HCT116 (cell line): ENCODE measurements at regions not wholly inside any gene's neighbourhood (a gene's known extent, or its start where the extent isn't known, plus 50 kb on each side); places are given as distances from the start of the nearest gene placed in this dataset.

Source experiments
- ATAC-seq: fragments of 200-7000 bp; cut with Tn5 transposase; 2 replicates; pipeline ENCODE4 v1.9.1; 2020; ENCODE audit warnings: mild to moderate bottlenecking, moderate library complexity
- BruUV-seq: library from RNA; stranded (reverse); fragments of 400-500 nt; replicated peaks from 2 replicates; lab custom pipeline; 2021; lab: Mats Ljungman, UMichigan
- CTCF ChIA-PET: fragments of 300-600 bp; sonication (Branson Sonifier 250); formaldehyde crosslinking; loops from one replicate; lab custom pipeline; 2021; ENCODE audit warnings: antibody characterized with exemption; lab: Charles Lee
- POLR2A ChIA-PET: fragments of 300-600, 350-600 bp; sonication (Branson Sonifier 250); formaldehyde crosslinking; loops from one replicate; lab custom pipeline; 2021; ENCODE audit warnings: antibody characterized with exemption; lab: Charles Lee
- RAD21 ChIA-PET, 2 experiments: fragments of 300-600 bp; sonication (Branson Sonifier 250); formaldehyde crosslinking; loops; one replicate each; lab custom pipeline; 2023; ENCODE audit warnings: low total read pairs in 2 of 2; ENCODE audit not compliant: uncharacterized antibody in 2 of 2, unreplicated experiment in 2 of 2, low non-redundant PET in 1 of 2; lab: Charles Lee
- DNase-seq: peaks from one replicate; pipeline ENCODE4 v3.0.0-alpha.2; 2010; ENCODE audit warnings: low read depth, low spot score
- H2AFZ ChIP-seq: fragments of 200-600 bp; shearing (Covaris generic), sonication (generic); 2 replicates; pipeline ENCODE4 v1.6.1; 2017; ENCODE audit warnings: low read depth, mixed run types, mixed read lengths, antibody characterized with exemption, low read length; ENCODE audit not compliant: poor library complexity, severe bottlenecking
- H3K27ac ChIP-seq: 2 replicates; pipeline ENCODE4 v1.5.1; 2012; ENCODE audit warnings: low read depth, low read length
- H3K27me3 ChIP-seq: fragments of 200-600 bp; sonication (generic); 2 replicates; pipeline ENCODE4 v1.6.1; 2016; ENCODE audit warnings: mixed run types, low read length, mixed read lengths; ENCODE audit not compliant: insufficient read depth
- H3K36me3 ChIP-seq, 2 experiments: fragments of 200-500 bp in 1 of 2; fragments of 200-600 bp in 1 of 2; sonication (Bioruptor generic) in 1 of 2; sonication (generic) in 1 of 2; 2 replicates each; pipeline versions ENCODE4 v1.5.1 to v1.6.1; 2014 to 2016; ENCODE audit warnings: low read length in 2 of 2, inconsistent platforms in 1 of 2, mixed read lengths in 1 of 2, mixed run types in 1 of 2; ENCODE audit not compliant: insufficient read depth in 2 of 2, control insufficient read depth in 1 of 2
- H3K4me1 ChIP-seq, 2 experiments: fragments of 200-600 bp in 1 of 2; sonication (generic) in 1 of 2; 2 replicates each; pipeline versions ENCODE4 v1.5.1 to v1.6.1; 2012 to 2017; ENCODE audit warnings: low read length in 2 of 2, inconsistent platforms in 1 of 2, mild to moderate bottlenecking in 1 of 2, mixed read lengths in 1 of 2, mixed run types in 1 of 2, moderate library complexity in 1 of 2; ENCODE audit not compliant: insufficient read depth in 2 of 2, control insufficient read depth in 1 of 2
- H3K4me2 ChIP-seq: fragments of 200-600 bp; sonication (generic); 2 replicates; pipeline ENCODE4 v1.6.1; 2017; ENCODE audit warnings: mixed run types, low read length, mixed read lengths
- H3K4me3 ChIP-seq, 2 experiments: fragments of 200-600 bp in 1 of 2; sonication (generic) in 1 of 2; replicated peaks in 1 of 2; 2 replicates each; pipeline ENCODE4 v1.5.1; 2011 to 2016; ENCODE audit warnings: low read length in 2 of 2, control low read depth in 1 of 2, low read depth in 1 of 2, mild to moderate bottlenecking in 1 of 2, mixed read lengths in 1 of 2, mixed run types in 1 of 2
- H3K79me2 ChIP-seq: fragments of 200-600 bp; sonication (generic); 2 replicates; pipeline ENCODE4 v1.6.1; 2017; ENCODE audit warnings: mild to moderate bottlenecking, mixed run types, low read length, moderate library complexity, mixed read lengths; ENCODE audit not compliant: insufficient read depth
- H3K9ac ChIP-seq: fragments of 200-600 bp; sonication (generic); 2 replicates; pipeline ENCODE4 v1.6.1; 2016; ENCODE audit warnings: low read length, mixed read lengths
- H3K9me2 ChIP-seq: fragments of 200-600 bp; sonication (generic), shearing (Covaris generic); 2 replicates; pipeline ENCODE4 v1.6.1; 2017; ENCODE audit warnings: mixed run types, mild to moderate bottlenecking, moderate library complexity; ENCODE audit not compliant: insufficient read depth
- H3K9me3 ChIP-seq, 2 experiments: fragments of 200-500 bp in 1 of 2; fragments of 200-600 bp in 1 of 2; sonication (Bioruptor generic) in 1 of 2; sonication (generic) in 1 of 2; 2 replicates each; pipeline ENCODE4 v1.6.1; 2014 to 2017; ENCODE audit warnings: low read length in 2 of 2, mixed read lengths in 2 of 2, inconsistent platforms in 1 of 2, low read depth in 1 of 2, mild to moderate bottlenecking in 1 of 2, mixed run types in 1 of 2, moderate library complexity in 1 of 2; ENCODE audit not compliant: control insufficient read depth in 1 of 2, insufficient read depth in 1 of 2
- H4K20me1 ChIP-seq: fragments of 200-600 bp; sonication (generic), shearing (Covaris generic); 2 replicates; pipeline ENCODE4 v1.6.1; 2017; ENCODE audit warnings: mixed run types, mild to moderate bottlenecking, moderate library complexity; ENCODE audit not compliant: insufficient read depth
- CBX3 ChIP-seq: IDR thresholded peaks from 2 replicates; pipeline ENCODE4 v1.6.1; 2012; ENCODE audit warnings: low read depth
- CTCF ChIP-seq, 3 experiments: fragments of 200-600 bp in 1 of 3; sonication (generic) in 1 of 3; IDR thresholded peaks in 2 of 3; conservative IDR thresholded peaks in 1 of 3; 2 replicates each; pipeline ENCODE4 v1.5.1; 2012 to 2017; ENCODE audit warnings: low read depth in 2 of 3, low read length in 2 of 3, antibody characterized with exemption in 1 of 3, borderline replicate concordance in 1 of 3, control low read depth in 1 of 3, mild to moderate bottlenecking in 1 of 3, mixed read lengths in 1 of 3, mixed run types in 1 of 3, moderate library complexity in 1 of 3; ENCODE audit not compliant: insufficient read depth in 1 of 3
- EGR1 ChIP-seq: IDR thresholded peaks from 2 replicates; pipeline ENCODE4 v1.6.1; 2012; ENCODE audit warnings: low read depth
- ELF1 ChIP-seq: IDR thresholded peaks from 2 replicates; pipeline ENCODE4 v1.6.1; 2012; ENCODE audit warnings: low read depth, borderline replicate concordance
- EZH2phosphoT487 ChIP-seq: fragments of 200-600 bp; IDR thresholded peaks from 2 replicates; pipeline ENCODE4 v1.6.1; 2018; ENCODE audit warnings: antibody characterized with exemption, borderline replicate concordance
- FOSL1 ChIP-seq: IDR thresholded peaks from 2 replicates; pipeline ENCODE4 v1.6.1; 2012; ENCODE audit warnings: low read depth
- JUND ChIP-seq: IDR thresholded peaks from 2 replicates; pipeline ENCODE4 v1.6.1; 2012
- MAX ChIP-seq: IDR thresholded peaks from 2 replicates; pipeline ENCODE4 v1.6.1; 2012
- POLR2A ChIP-seq: IDR thresholded peaks from 2 replicates; pipeline ENCODE4 v1.7.0; 2011; ENCODE audit warnings: borderline replicate concordance; ENCODE audit not compliant: insufficient read depth, insufficient read length; ENCODE audit errors: extremely low read depth
- POLR2AphosphoS5 ChIP-seq: IDR thresholded peaks from 2 replicates; pipeline ENCODE4 v1.6.1; 2011; ENCODE audit warnings: mild to moderate bottlenecking, low read depth, low read length, moderate library complexity
- REST ChIP-seq: IDR thresholded peaks from 2 replicates; pipeline ENCODE4 v1.6.1; 2012; ENCODE audit warnings: low read depth
- SP1 ChIP-seq: IDR thresholded peaks from 2 replicates; pipeline ENCODE4 v1.6.1; 2012; ENCODE audit warnings: low read depth
- SRF ChIP-seq: IDR thresholded peaks from 2 replicates; pipeline ENCODE4 v1.6.1; 2012; ENCODE audit warnings: low read depth
- TCF7L2 ChIP-seq: IDR thresholded peaks from 2 replicates; pipeline ENCODE4 v1.7.0; 2011; ENCODE audit warnings: borderline replicate concordance, inconsistent platforms; ENCODE audit not compliant: insufficient read depth, insufficient read length; ENCODE audit errors: extremely low read depth
- YY1 ChIP-seq: IDR thresholded peaks from 2 replicates; pipeline ENCODE4 v1.6.1; 2011; ENCODE audit warnings: low read length, low read depth, moderate library complexity, mild to moderate bottlenecking; ENCODE audit not compliant: insufficient replicate concordance; ENCODE audit errors: extremely low read depth
- ZBTB33 ChIP-seq: IDR thresholded peaks from 2 replicates; pipeline ENCODE4 v1.6.1; 2011; ENCODE audit warnings: mild to moderate bottlenecking, low read length, moderate library complexity; ENCODE audit not compliant: insufficient replicate concordance; ENCODE audit errors: extremely low read depth
- intact Hi-C: fragments of 100-400 bp; cut with micrococcal nuclease; formaldehyde crosslinking; loops from 2 replicates; pipeline ENCODE4 v1.10.0; 2022

GRCh38 chr12:126780343-126780742 lies 1486.6 kb upstream of the TMEM132C start (continued):
- TF ChIP-seq ZBTB33, result no peak

DNA sequence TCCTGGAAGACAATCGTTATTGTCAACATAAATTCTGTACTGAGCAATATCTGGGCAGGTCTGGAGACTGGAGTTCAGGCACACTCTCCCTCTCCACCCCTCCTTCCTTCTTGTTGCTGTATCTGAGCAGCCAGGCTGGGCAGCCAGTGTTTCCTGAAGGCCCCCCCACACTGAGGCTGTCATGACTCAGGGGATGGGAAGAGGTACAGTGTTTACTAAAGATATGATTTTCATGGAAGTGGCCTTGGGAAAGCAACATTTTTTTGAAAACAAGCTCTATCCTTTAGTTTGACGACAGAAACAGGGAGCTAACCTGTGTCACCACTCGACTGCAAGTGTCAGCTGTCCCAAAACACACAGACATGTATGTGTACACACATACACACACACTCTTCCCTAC lies 1485.4 kb upstream of the TMEM132C start:
- H2AFZ ChIP-seq, result no peak overlapping the region
- H3K79me2 ChIP-seq, result no peaks in the 10 kb centered on the region
- H3K27ac ChIP-seq, result no peak overlapping the region
- DNase-seq (no peak), ATAC-seq (no peak)
- no TSS peak for BruUV-seq
- H3K36me3 ChIP-seq, result no peaks in the 10 kb centered on the region
- POLR2A ChIA-PET, result interaction anchor here (1.5 kb wide), 1 partner anchor 10 kb away, joined by 3 read pairs; no protein-coding TSS in a partner anchor
- no peaks in the 10 kb centered on the region for H4K20me1 ChIP-seq
- no peak overlapping the region for H3K4me3 ChIP-seq
- H3K9me2 ChIP-seq, result no peaks in the 10 kb centered on the region
- no peaks in the 10 kb centered on the region for H3K9me3 ChIP-seq
- RAD21 ChIA-PET, result no interaction called here
- no peak overlapping the region for H3K4me2 ChIP-seq
- no peaks in the 10 kb centered on the region for H3K4me1 ChIP-seq
- no peak overlapping the region for H3K9ac ChIP-seq
- TF ChIP-seq CTCF (IDR thresholded peaks at IDR 0.05 in 2 of 3, conservative IDR thresholded peaks at IDR 0.05 in 1 of 3; ENCODE audit: borderline replicate concordance in 1 of 3, insufficient read depth in 1 of 3, low read depth in 2 of 3, low read length in 2 of 3) (no peak), JUND (no peak), EZH2phosphoT487 (no peak), YY1 (no peak), FOSL1 (no peak), REST (no peak), ELF1 (no peak), POLR2AphosphoS5 (no peak), SP1 (no peak), TCF7L2 (no peak), CBX3 (no peak), EGR1 (no peak), MAX (no peak), SRF (no peak), POLR2A (no peak)
- intact Hi-C loops, result loop anchor here (5.0 kb wide), 1 partner anchor 331 kb away; no protein-coding TSS in a partner anchor
- CTCF ChIA-PET, result interaction anchor here (2.3 kb wide), 1 partner anchor 600 kb away, joined by 7 read pairs; no protein-coding TSS in a partner anchor
- peaks cover 34% of the 10 kb centered on the region for H3K27me3 ChIP-seq
